ENCODE measurements at regions not wholly inside any gene's neighbourhood (a gene's known extent, or its start where the extent isn't known, plus 50 kb on each side); places are given as distances from the start of the nearest gene placed in this dataset.

- no peak overlapping the region for H2AFZ ChIP-seq (ENCODE audit: low read depth, low read length)
- H3K4me1 ChIP-seq (ENCODE audit: low read length), result no peaks in the 10 kb centered on the region
- H3K27ac ChIP-seq (ENCODE audit: low read length), result no peak overlapping the region
- no peak overlapping the region for H3K4me2 ChIP-seq (ENCODE audit: low read length)
- no peaks in the 10 kb centered on the region for H3K79me2 ChIP-seq (ENCODE audit: low read length)
- H3K4me3 ChIP-seq (ENCODE audit: low read length), result no peak overlapping the region
- H4K20me1 ChIP-seq (ENCODE audit: insufficient read depth, low read length), result no peaks in the 10 kb centered on the region
- H3K9ac ChIP-seq (ENCODE audit: low read length), result no peak overlapping the region
- H3K36me3 ChIP-seq (replicated peaks; ENCODE audit: low read depth, low read length), result no peaks in the 10 kb centered on the region
- TF ChIP-seq EZH2phosphoT487 (IDR thresholded peaks at IDR 0.05; ENCODE audit: low read depth) (no peak), CTCF (IDR thresholded peaks at IDR 0.05; ENCODE audit: low read depth, low read length) (no peak)
- H3K9me3 ChIP-seq (ENCODE audit: insufficient read depth, low read length), result no peaks in the 10 kb centered on the region
- H3K27me3 ChIP-seq (ENCODE audit: low read depth, low read length), result no peaks in the 10 kb centered on the region
Measured at GRCh38 chr13:90311929-90312328, 1035.6 kb upstream of the MIR17HG start.

- Histone ChIP-seq H3K9me3 (ENCODE audit: insufficient read depth, low read length) (no peaks in the 10 kb centered on the region), H3K79me2 (ENCODE audit: low read length) (no peaks in the 10 kb centered on the region), H4K20me1 (ENCODE audit: insufficient read depth, low read length) (no peaks in the 10 kb centered on the region), H2AFZ (ENCODE audit: low read depth, low read length) (no peak overlapping the region), H3K4me1 (ENCODE audit: low read length) (no peaks in the 10 kb centered on the region), H3K9ac (ENCODE audit: low read length) (no peak overlapping the region), H3K27me3 (ENCODE audit: low read depth, low read length) (no peaks in the 10 kb centered on the region), H3K27ac (ENCODE audit: low read length) (no peak overlapping the region), H3K4me2 (ENCODE audit: low read length) (no peak overlapping the region), H3K4me3 (ENCODE audit: low read length) (no peak overlapping the region), H3K36me3 (replicated peaks; ENCODE audit: low read depth, low read length) (no peaks in the 10 kb centered on the region)
- TF ChIP-seq EZH2phosphoT487 (IDR thresholded peaks at IDR 0.05; ENCODE audit: low read depth) (no peak), CTCF (IDR thresholded peaks at IDR 0.05; ENCODE audit: low read depth, low read length) (no peak)
Measured at GRCh38 chr13:90315061-90315460, 1032.4 kb upstream of the MIR17HG start.

- H3K4me2 ChIP-seq (ENCODE audit: low read length), result no peak overlapping the region
- no peak overlapping the region for H2AFZ ChIP-seq (ENCODE audit: low read depth, low read length)
- H3K9ac ChIP-seq (ENCODE audit: low read length), result no peak overlapping the region
- no peaks in the 10 kb centered on the region for H3K9me3 ChIP-seq (ENCODE audit: insufficient read depth, low read length)
- TF ChIP-seq CTCF (IDR thresholded peaks at IDR 0.05; ENCODE audit: low read depth, low read length) (no peak), EZH2phosphoT487 (IDR thresholded peaks at IDR 0.05; ENCODE audit: low read depth) (no peak)
- H3K36me3 ChIP-seq (replicated peaks; ENCODE audit: low read depth, low read length), result no peaks in the 10 kb centered on the region
- H3K27ac ChIP-seq (ENCODE audit: low read length), result no peak overlapping the region
- no peaks in the 10 kb centered on the region for H3K4me1 ChIP-seq (ENCODE audit: low read length)
- no peaks in the 10 kb centered on the region for H4K20me1 ChIP-seq (ENCODE audit: insufficient read depth, low read length)
- no peak overlapping the region for H3K4me3 ChIP-seq (ENCODE audit: low read length)
- H3K27me3 ChIP-seq (ENCODE audit: low read depth, low read length), result no peaks in the 10 kb centered on the region
- H3K79me2 ChIP-seq (ENCODE audit: low read length), result no peaks in the 10 kb centered on the region
Measured at GRCh38 chr13:90320664-90321063, 1026.8 kb upstream of the MIR17HG start.

- no peak overlapping the region for H3K27ac ChIP-seq (ENCODE audit: low read length)
Measured at GRCh38 chr13:90321281-90321931, 1026.1 kb upstream of the MIR17HG start.

More at GRCh38 chr13:90321281-90321931, 1026.1 kb upstream of the MIR17HG start:
- Histone ChIP-seq H2AFZ (ENCODE audit: low read depth, low read length) (no peak overlapping the region), H3K4me2 (ENCODE audit: low read length) (no peak overlapping the region), H3K4me1 (ENCODE audit: low read length) (no peaks in the 10 kb centered on the region), H3K36me3 (replicated peaks; ENCODE audit: low read depth, low read length) (no peaks in the 10 kb centered on the region), H3K9ac (ENCODE audit: low read length) (no peak overlapping the region), H4K20me1 (ENCODE audit: insufficient read depth, low read length) (no peaks in the 10 kb centered on the region), H3K9me3 (ENCODE audit: insufficient read depth, low read length) (no peaks in the 10 kb centered on the region), H3K79me2 (ENCODE audit: low read length) (no peaks in the 10 kb centered on the region), H3K27me3 (ENCODE audit: low read depth, low read length) (no peaks in the 10 kb centered on the region), H3K4me3 (ENCODE audit: low read length) (no peak overlapping the region)
- TF ChIP-seq EZH2phosphoT487 (IDR thresholded peaks at IDR 0.05; ENCODE audit: low read depth), result no peak
- no peak for TF ChIP-seq CTCF (IDR thresholded peaks at IDR 0.05; ENCODE audit: low read depth, low read length)

Measured in OCI-LY3 (cell line).